ENCODE measurements at regions not wholly inside any gene's neighbourhood (a gene's known extent, or its start where the extent isn't known, plus 50 kb on each side); places are given as distances from the start of the nearest gene placed in this dataset.

GRCh38 chr4:16353165-16353564 lies 126.9 kb upstream of the TAPT1 start:
- DNase-seq (ENCODE audit: low spot score) (no peak), FAIRE-seq (no peak), ATAC-seq (no peak)
- H3K4me2 ChIP-seq (ENCODE audit: low read depth, low read length), result no peak overlapping the region
- H4K20me1 ChIP-seq (ENCODE audit: insufficient read depth, low read length), result no peaks in the 10 kb centered on the region
- no peaks in the 10 kb centered on the region for H3K36me3 ChIP-seq (replicated peaks in 1 of 2; ENCODE audit: control insufficient read depth in 1 of 2, insufficient read depth in 2 of 2, low read length in 2 of 2)
- H3K4me1 ChIP-seq (ENCODE audit: insufficient read depth, low read length), result no peaks in the 10 kb centered on the region
- H3K9ac ChIP-seq (ENCODE audit: insufficient read depth, low read depth, low read length), result no peak overlapping the region
- POLR2A ChIA-PET, result no interaction called here
- CTCF ChIA-PET (ENCODE audit: low intra/inter-chr PET ratio, low total read pairs), result no interaction called here
- no peak overlapping the region for H3K4me3 ChIP-seq (replicated peaks in 1 of 3; ENCODE audit: insufficient read depth in 1 of 3, low read depth in 2 of 3, low read length in 3 of 3)
- H3K27me3 ChIP-seq (ENCODE audit: control insufficient read depth in 1 of 2, insufficient read depth in 2 of 2, low read length in 2 of 2), result no peaks in the 10 kb centered on the region
- WGBS (ENCODE audit: low lambda C conversion rate), result 34% methylated on average over 5 of the region's 5 CpGs
- in situ Hi-C loops (cut with HindIII; ENCODE audit: extremely low pct_ligation_motif_present, low pct_unique_long_range_greater_than_20kb) (no loop called here), intact Hi-C loops (cut with micrococcal nuclease; ENCODE audit: unreplicated experiment) (no loop called here)
- H2AFZ ChIP-seq (ENCODE audit: low read length), result no peak overlapping the region
- no TSS peak for BruUV-seq (replicated peaks)
- H3K79me2 ChIP-seq (ENCODE audit: insufficient read depth, low read length), result no peaks in the 10 kb centered on the region
- no peaks in the 10 kb centered on the region for H3K9me3 ChIP-seq (ENCODE audit: low read length)
- no peak overlapping the region for H3K27ac ChIP-seq (ENCODE audit: extremely low read length, insufficient read depth, low read length)
- TF ChIP-seq GTF2F1 (IDR thresholded peaks at IDR 0.05; ENCODE audit: low read length) (no peak), ZNF180 (CRISPR knock-in tag; IDR thresholded peaks at IDR 0.05; ENCODE audit: borderline replicate concordance, low read depth) (no peak), ZNF556 (CRISPR knock-in tag; IDR thresholded peaks at IDR 0.05; ENCODE audit: borderline replicate concordance) (no peak), ISX (CRISPR knock-in tag; conservative IDR thresholded peaks at IDR 0.05) (no peak), ZNF337 (CRISPR knock-in tag; IDR thresholded peaks at IDR 0.05; ENCODE audit: borderline replicate concordance, low read depth) (no peak), ZFP62 (CRISPR knock-in tag; IDR thresholded peaks at IDR 0.05) (no peak), ARNT2 (CRISPR knock-in tag; IDR thresholded peaks at IDR 0.05; ENCODE audit: low read depth) (no peak), ETV6 (CRISPR knock-in tag; conservative IDR thresholded peaks at IDR 0.05) (no peak), ZNF629 (CRISPR knock-in tag; conservative IDR thresholded peaks at IDR 0.05) (no peak)

GRCh38 chr4:16351161-16351560 lies 124.9 kb upstream of the TAPT1 start:
- POLR2A ChIA-PET, result no interaction called here
- in situ Hi-C loops (cut with HindIII; ENCODE audit: extremely low pct_ligation_motif_present, low pct_unique_long_range_greater_than_20kb), result no loop called here
- no peaks in the 10 kb centered on the region for H3K36me3 ChIP-seq (replicated peaks in 1 of 2; ENCODE audit: control insufficient read depth in 1 of 2, insufficient read depth in 2 of 2, low read length in 2 of 2)

More at GRCh38 chr4:16351161-16351560, 124.9 kb upstream of the TAPT1 start:
- Histone ChIP-seq H3K27me3 (ENCODE audit: control insufficient read depth in 1 of 2, insufficient read depth in 2 of 2, low read length in 2 of 2) (no peaks in the 10 kb centered on the region), H3K4me1 (ENCODE audit: insufficient read depth, low read length) (no peaks in the 10 kb centered on the region), H3K4me3 (replicated peaks in 1 of 3; ENCODE audit: insufficient read depth in 1 of 3, low read depth in 2 of 3, low read length in 3 of 3) (no peak overlapping the region), H3K9me3 (ENCODE audit: low read length) (no peaks in the 10 kb centered on the region), H4K20me1 (ENCODE audit: insufficient read depth, low read length) (no peaks in the 10 kb centered on the region), H3K4me2 (ENCODE audit: low read depth, low read length) (no peak overlapping the region), H3K27ac (ENCODE audit: extremely low read length, insufficient read depth, low read length) (no peak overlapping the region), H3K9ac (ENCODE audit: insufficient read depth, low read depth, low read length) (no peak overlapping the region), H2AFZ (ENCODE audit: low read length) (no peak overlapping the region), H3K79me2 (ENCODE audit: insufficient read depth, low read length) (no peaks in the 10 kb centered on the region)
- no TSS peak for BruUV-seq (replicated peaks)
- CTCF ChIA-PET (ENCODE audit: low intra/inter-chr PET ratio, low total read pairs), result no interaction called here
- intact Hi-C loops (cut with micrococcal nuclease; ENCODE audit: unreplicated experiment), result no loop called here
- 11% methylated on average over 8 of the region's 8 CpGs for WGBS (ENCODE audit: low lambda C conversion rate)
- no peak for DNase-seq (ENCODE audit: low spot score)
- no peak for TF ChIP-seq SRSF9 (IDR thresholded peaks at IDR 0.05; ENCODE audit: borderline replicate concordance, insufficient read depth, low read depth, low read length, poor library complexity, severe bottlenecking)
- no peak for TF ChIP-seq SNAPC2 (CRISPR knock-in tag; IDR thresholded peaks at IDR 0.05)
- TF ChIP-seq CCAR2 (optimal IDR thresholded peaks at IDR 0.05; ENCODE audit: low read depth, low read length), result no peak
- TF ChIP-seq LBX2 (CRISPR knock-in tag; IDR thresholded peaks at IDR 0.05; ENCODE audit: borderline replicate concordance), result no peak
- TF ChIP-seq ETS1 (CRISPR knock-in tag; IDR thresholded peaks at IDR 0.05), result no peak
- no peak for FAIRE-seq
- ATAC-seq, result no peak

Measured in HepG2 (cell line).